NCI-H1105 treated with DMSO at 0.1 percent for 48 hours (cell line): ENCODE measurements at regions not wholly inside any gene's neighbourhood (a gene's known extent, or its start where the extent isn't known, plus 50 kb on each side); places are given as distances from the start of the nearest gene placed in this dataset.

ENCODE experiments used
- DNase-seq: peaks from one replicate; lab custom pipeline; 2025; lab: John Stamatoyannopoulos, UW

GRCh38 chr2:133667085-133667484, 98.8 kb upstream of the NCKAP5 start:
- no peak for DNase-seq

GRCh38 chr2:133667968-133668367, 99.7 kb upstream of the NCKAP5 start:
- DNase-seq, result no peak

- DNase-seq, result no peak
Observed at GRCh38 chr2:133668547-133668946, 100.3 kb upstream of the NCKAP5 start.

- DNase-seq, result no peak
Observed at GRCh38 chr2:133673305-133673905, 105.1 kb upstream of the NCKAP5 start.

- no peak for DNase-seq
Observed at GRCh38 chr2:133674066-133674432, 105.8 kb upstream of the NCKAP5 start.

GRCh38 chr2:133674433-133675331, 106.4 kb upstream of the NCKAP5 start:
- peak; percentile 90 for DNase-seq

GRCh38 chr2:133676392-133677130, 108.3 kb upstream of the NCKAP5 start:
- no peak for DNase-seq

- DNase-seq, result peak; percentile 8
Observed at GRCh38 chr2:133680343-133681049, 112.2 kb upstream of the NCKAP5 start.

GRCh38 chr2:133682347-133682746, 114.1 kb upstream of the NCKAP5 start:
- DNase-seq, result peak; percentile 6

GRCh38 chr2:133682906-133683305, 114.6 kb upstream of the NCKAP5 start:
- no peak for DNase-seq

- no peak for DNase-seq
Observed at GRCh38 chr2:133685636-133686215, 117.5 kb upstream of the NCKAP5 start.

- no peak for DNase-seq
Observed at GRCh38 chr2:133690780-133691179, 122.5 kb upstream of the NCKAP5 start.

- DNase-seq, result no peak
Observed at GRCh38 chr2:133691336-133691735, 123.1 kb upstream of the NCKAP5 start.

GRCh38 chr2:133705287-133705686, 137.0 kb upstream of the NCKAP5 start:
- DNase-seq, result no peak

- peak; percentile 65 for DNase-seq
Observed at GRCh38 chr2:133710613-133711012, 142.3 kb upstream of the NCKAP5 start.

GRCh38 chr2:133711201-133711600, 142.9 kb upstream of the NCKAP5 start:
- DNase-seq, result no peak

- no peak for DNase-seq
Observed at GRCh38 chr2:133711806-133712205, 143.5 kb upstream of the NCKAP5 start.

- DNase-seq, result no peak
Observed at GRCh38 chr2:133712369-133712768, 144.1 kb upstream of the NCKAP5 start.

- DNase-seq, result peak; percentile 1
Observed at GRCh38 chr2:133713049-133713580, 144.9 kb upstream of the NCKAP5 start.

- DNase-seq, result no peak
Observed at GRCh38 chr2:133716166-133716565, 147.9 kb upstream of the NCKAP5 start.

- DNase-seq, result no peak
Observed at GRCh38 chr2:133717497-133717896, 149.2 kb upstream of the NCKAP5 start.
